Lung (tissue), 11 donors: ENCODE measurements at regions not wholly inside any gene's neighbourhood (a gene's known extent, or its start where the extent isn't known, plus 50 kb on each side); places are given as distances from the start of the nearest gene placed in this dataset.
"Not testable (repeated sequence)": the region's sequence is repeated elsewhere in the genome, so short reads cannot be mapped to it uniquely, and the experiment has no call there.

Experiments
- ATAC-seq: fragments of 200-7000 bp; cut with Tn5 transposase; one replicate; pipeline ENCODE4 v1.9.1; 2020; ENCODE audit warnings: moderate number of reproducible peaks; ENCODE audit not compliant: insufficient read depth, low FRiP score
- DNase-seq, 3 donors: peaks; one replicate each; pipeline ENCODE4 v3.0.0-alpha.2; 2013 to 2017
- H3K27ac ChIP-seq, 2 donors: one replicate each; pipeline ENCODE4 v1.5.1; 2013; ENCODE audit warnings: mild to moderate bottlenecking in 2 of 2, moderate library complexity in 2 of 2, control low read depth in 1 of 2, inconsistent platforms in 1 of 2, low read depth in 1 of 2, low read length in 1 of 2
- H3K27me3 ChIP-seq, 3 donors: one replicate each; pipeline ENCODE4 v1.5.1; 2013; ENCODE audit warnings: low read length in 2 of 3; ENCODE audit not compliant: control insufficient read depth in 3 of 3, insufficient read depth in 3 of 3
- H3K36me3 ChIP-seq, 4 donors: one replicate each; pipeline ENCODE4 v1.5.1; 2013; ENCODE audit warnings: low read length in 4 of 4, mild to moderate bottlenecking in 1 of 4, moderate library complexity in 1 of 4; ENCODE audit not compliant: control insufficient read depth in 4 of 4, insufficient read depth in 4 of 4
- H3K4me1 ChIP-seq, 5 donors: one replicate each; pipeline ENCODE4 v1.5.1; 2013; ENCODE audit warnings: low read length in 5 of 5, mild to moderate bottlenecking in 2 of 5, moderate library complexity in 1 of 5; ENCODE audit not compliant: control insufficient read depth in 5 of 5, insufficient read depth in 5 of 5
- H3K4me3 ChIP-seq: one replicate; pipeline ENCODE4 v1.5.1; 2013; ENCODE audit warnings: mild to moderate bottlenecking, control low read depth, moderate library complexity
- H3K9ac ChIP-seq, 2 donors: one replicate each; pipeline ENCODE4 v1.5.1; 2013; ENCODE audit warnings: low read length in 2 of 2, control low read depth in 1 of 2; ENCODE audit not compliant: insufficient read depth in 1 of 2
- H3K9me3 ChIP-seq, 4 donors: one replicate each; pipeline ENCODE4 v1.5.1; 2013; ENCODE audit warnings: low read length in 3 of 4, mild to moderate bottlenecking in 1 of 4, moderate library complexity in 1 of 4; ENCODE audit not compliant: control insufficient read depth in 4 of 4, insufficient read depth in 3 of 4
- CTCF ChIP-seq: IDR thresholded peaks from 2 replicates; pipeline ENCODE4 v1.5.1; 2012; ENCODE audit warnings: mild to moderate bottlenecking; ENCODE audit errors: control extremely low read depth, extremely low read depth
- WGBS, 2 donors: extraction: QIAGEN DNeasy Blood & Tissue Kit; methylation state at CpG; one replicate each; pipeline ENCODE4 v1.1.7; 2013; 5-methylcytosine and 5-hydroxymethylcytosine counted together
- donor health status: control.
- donor health status: control.
- donor health status: Bipolar disorder and iron deficiency.
- donor health status: healthy.
- donor health status: DM: yes; HTN: yes; CAD: no.

GRCh38 chr1:168490306-168490705, 53.5 kb downstream of the XCL2 start:
- no peaks in the 10 kb centered on the region for H3K9me3 ChIP-seq
- no peak overlapping the region for H3K27ac ChIP-seq
- no peak overlapping the region for H3K4me3 ChIP-seq
- H3K36me3 ChIP-seq, result no peaks in the 10 kb centered on the region
- peaks cover 0 to 16% (median 1%) of the 10 kb centered on the region in 5 donors for H3K4me1 ChIP-seq
- H3K9ac ChIP-seq, result no peak overlapping the region
- no peak for ATAC-seq
- TF ChIP-seq CTCF, result no peak
- DNase-seq, result peak in 1 of 3 donors; percentile 52
- H3K27me3 ChIP-seq, result no peaks in the 10 kb centered on the region

- DNase-seq (peak in 2 of 3 donors; percentile 44 to 50), ATAC-seq (no peak)
- WGBS, 2 donors, result 6 to 16% methylated on average over 1 of the region's 1 CpG
- Histone ChIP-seq H3K4me1 (peaks cover 0 to 16% (median 3%) of the 10 kb centered on the region in 5 donors), H3K9ac (no peak overlapping the region), H3K27ac (no peak overlapping the region), H3K27me3 (no peaks in the 10 kb centered on the region), H3K9me3 (no peaks in the 10 kb centered on the region), H3K36me3 (no peaks in the 10 kb centered on the region), H3K4me3 (no peak overlapping the region)
- no peak for TF ChIP-seq CTCF
Observed at GRCh38 chr1:168488138-168488537, 55.7 kb downstream of the XCL2 start.

GRCh38 chr1:168486820-168487219, 57.0 kb downstream of the XCL2 start:
- 100% methylated on average over 1 of the region's 1 CpG for WGBS, 2 donors
- H3K27me3 ChIP-seq, ATAC-seq: not testable (repeated sequence)

GRCh38 chr1:168485048-168485447, 58.7 kb downstream of the XCL2 start:
- TF ChIP-seq CTCF, result no peak
- Histone ChIP-seq H3K4me1 (peaks cover 0 to 10% (median 3%) of the 10 kb centered on the region in 5 donors), H3K9me3 (no peaks in the 10 kb centered on the region), H3K27ac (no peak overlapping the region), H3K4me3 (no peak overlapping the region), H3K27me3 (no peaks in the 10 kb centered on the region), H3K9ac (no peak overlapping the region), H3K36me3 (no peaks in the 10 kb centered on the region)
- no peak for ATAC-seq
- WGBS, 2 donors, result 11 to 20% methylated on average over 5 of the region's 5 CpGs
- no peak for DNase-seq

More at GRCh38 chr1:168486820-168487219, 57.0 kb downstream of the XCL2 start:
- H3K36me3 ChIP-seq, H3K4me3 ChIP-seq, DNase-seq, H3K9ac ChIP-seq, H3K9me3 ChIP-seq, H3K27ac ChIP-seq: not testable (repeated sequence)
- H3K4me1 ChIP-seq, result peaks cover 0 to 12% (median 3%) of the 10 kb centered on the region in 5 donors
